ENCODE measurements at regions not wholly inside any gene's neighbourhood (a gene's known extent, or its start where the extent isn't known, plus 50 kb on each side); places are given as distances from the start of the nearest gene placed in this dataset.
A peak's percentile ranks its signal among the peaks of the same experiment; 100 is the strongest.

- TF ChIP-seq MGA (IDR thresholded peaks at IDR 0.05) (peak; percentile 70), YY1 (IDR thresholded peaks at IDR 0.05; ENCODE audit: borderline replicate concordance in 1 of 3, control insufficient read depth in 1 of 3, extremely low read depth in 1 of 3, insufficient read depth in 3 of 3, insufficient read length in 1 of 3, insufficient replicate concordance in 2 of 3, low read depth in 1 of 3, low read length in 2 of 3) (peak; percentile 32 to 92 (median 83)), EGR1 (conservative IDR thresholded peaks at IDR 0.05) (peak; percentile 69), HSF4 (CRISPR knock-in tag; IDR thresholded peaks at IDR 0.05; ENCODE audit: borderline replicate concordance) (no peak), ZSCAN32 (CRISPR knock-in tag; IDR thresholded peaks at IDR 0.05) (no peak), ARID2 (IDR thresholded peaks at IDR 0.05) (no peak), NFXL1 (CRISPR knock-in tag; IDR thresholded peaks at IDR 0.05) (no peak), POLR2G (IDR thresholded peaks at IDR 0.05; ENCODE audit: low read depth, low read length) (peak; percentile 89), MITF (IDR thresholded peaks at IDR 0.05) (no peak)
Observed at GRCh38 chr2:118309946-118310680, 221.8 kb downstream of the INSIG2 start (continued).

All from K562 (cell line).